DOHH2 (cell line): ENCODE measurements at regions not wholly inside any gene's neighbourhood (a gene's known extent, or its start where the extent isn't known, plus 50 kb on each side); places are given as distances from the start of the nearest gene placed in this dataset.

ENCODE experiments used
- H3F3A ChIP-seq: fragments of 200-600 bp; sonication (generic), shearing (Covaris generic); 2 replicates; pipeline ENCODE4 v1.6.0; 2016; ENCODE audit warnings: antibody characterized with exemption, mild to moderate bottlenecking; ENCODE audit not compliant: control insufficient read depth, insufficient read depth
- H3K27ac ChIP-seq: fragments of 200-600 bp; sonication (generic); 2 replicates; pipeline ENCODE4 v1.5.1; 2014; ENCODE audit warnings: low read depth, mild to moderate bottlenecking, low read length, moderate library complexity
- H3K27me3 ChIP-seq: fragments of 200-600 bp; sonication (generic); 2 replicates; pipeline ENCODE4 v1.6.1; 2014; ENCODE audit warnings: mild to moderate bottlenecking, low read length, mixed read lengths; ENCODE audit not compliant: control insufficient read depth
- H3K36me3 ChIP-seq: fragments of 200-600 bp; sonication (generic); 2 replicates; pipeline ENCODE4 v1.6.1; 2014; ENCODE audit warnings: mild to moderate bottlenecking, low read length, moderate library complexity, mixed read lengths; ENCODE audit not compliant: control insufficient read depth
- H3K4me1 ChIP-seq: fragments of 200-600 bp; sonication (generic); 2 replicates; pipeline ENCODE4 v1.6.1; 2014; ENCODE audit warnings: mild to moderate bottlenecking, low read length, mixed read lengths; ENCODE audit not compliant: control insufficient read depth
- H3K4me2 ChIP-seq: fragments of 200-600 bp; sonication (generic); 2 replicates; pipeline ENCODE4 v1.6.0; 2014; ENCODE audit warnings: mild to moderate bottlenecking, low read length, moderate library complexity
- H3K4me3 ChIP-seq: fragments of 200-600 bp; sonication (generic); 2 replicates; pipeline ENCODE4 v1.5.1; 2014; ENCODE audit warnings: mild to moderate bottlenecking, low read length, mixed read lengths
- H3K79me2 ChIP-seq: fragments of 200-600 bp; sonication (generic); 2 replicates; pipeline ENCODE4 v1.6.1; 2014; ENCODE audit warnings: mild to moderate bottlenecking, low read length, mixed read lengths; ENCODE audit not compliant: control insufficient read depth
- H3K9me2 ChIP-seq: fragments of 200-600 bp; sonication (generic); replicated peaks from 2 replicates; pipeline ENCODE4 v1.6.1; 2014; ENCODE audit warnings: mild to moderate bottlenecking, low read length, mixed read lengths; ENCODE audit not compliant: control insufficient read depth
- H3K9me3 ChIP-seq: fragments of 200-600 bp; sonication (generic); 2 replicates; pipeline ENCODE4 v1.6.1; 2014; ENCODE audit warnings: antibody characterized with exemption, low read length, mixed read lengths; ENCODE audit not compliant: control insufficient read depth, insufficient read depth
- H4K20me1 ChIP-seq: fragments of 200-600 bp; sonication (generic); 2 replicates; pipeline ENCODE4 v1.6.0; 2014; ENCODE audit warnings: low read depth, mild to moderate bottlenecking, antibody characterized with exemption, low read length, moderate library complexity; ENCODE audit not compliant: control insufficient read depth, insufficient read depth
- EZH2phosphoT487 ChIP-seq: fragments of 200-600 bp; sonication (generic); IDR thresholded peaks from 2 replicates; pipeline ENCODE4 v1.6.1; 2017; ENCODE audit warnings: borderline replicate concordance, mild to moderate bottlenecking, antibody characterized with exemption, low read length, moderate library complexity, mixed read lengths
- TF ChIP-seq, protein P1 (sequence below): fragments of 200-600 bp; sonication (generic); IDR thresholded peaks from one replicate; pipeline ENCODE4 v1.5.1; 2014; ENCODE audit warnings: antibody characterized with exemption, mild to moderate bottlenecking, low read depth, low read length; ENCODE audit not compliant: poor library complexity, severe bottlenecking

DNA sequence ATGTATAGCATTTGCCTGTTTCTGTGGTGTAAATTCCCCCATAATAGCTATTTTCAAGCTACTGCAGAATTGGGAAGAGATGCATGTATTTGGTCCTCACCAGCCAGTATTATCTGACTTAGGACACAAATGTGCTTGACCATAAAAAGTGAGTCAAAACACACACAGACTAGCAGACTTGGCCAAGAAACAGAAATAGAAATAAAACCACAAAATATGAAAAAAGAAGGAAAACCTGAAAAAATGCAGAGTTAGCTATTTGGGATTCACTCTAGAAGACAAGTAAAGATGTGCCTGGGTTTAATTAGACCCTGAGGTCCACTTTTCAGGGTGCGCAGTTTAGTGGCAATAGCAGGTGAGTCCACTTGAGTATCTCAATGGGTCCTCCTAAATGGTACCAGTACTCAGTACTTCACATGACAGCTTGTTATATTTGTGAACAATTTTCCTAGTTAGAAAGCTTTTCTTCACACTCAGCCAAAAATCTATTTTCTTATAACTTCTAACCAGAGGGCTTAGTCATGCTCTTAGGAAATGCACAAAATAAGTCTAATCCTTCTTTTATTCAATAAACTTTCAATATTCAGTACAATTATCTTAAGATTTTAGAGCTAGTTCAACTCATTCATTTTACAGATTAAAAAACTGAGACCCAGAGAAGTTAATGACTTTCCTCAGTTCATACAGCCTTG is 108.7 kb upstream of the JADE1 start:
- H3K79me2 ChIP-seq: no peaks in the 10 kb centered on the region
- H3F3A ChIP-seq: no peaks in the 10 kb centered on the region
- H4K20me1 ChIP-seq: no peaks in the 10 kb centered on the region
- H3K4me3 ChIP-seq: no peak overlapping the region
- no peak overlapping the region for H3K27ac ChIP-seq
- no peak overlapping the region for H3K4me2 ChIP-seq
- TF ChIP-seq, protein P1, sequence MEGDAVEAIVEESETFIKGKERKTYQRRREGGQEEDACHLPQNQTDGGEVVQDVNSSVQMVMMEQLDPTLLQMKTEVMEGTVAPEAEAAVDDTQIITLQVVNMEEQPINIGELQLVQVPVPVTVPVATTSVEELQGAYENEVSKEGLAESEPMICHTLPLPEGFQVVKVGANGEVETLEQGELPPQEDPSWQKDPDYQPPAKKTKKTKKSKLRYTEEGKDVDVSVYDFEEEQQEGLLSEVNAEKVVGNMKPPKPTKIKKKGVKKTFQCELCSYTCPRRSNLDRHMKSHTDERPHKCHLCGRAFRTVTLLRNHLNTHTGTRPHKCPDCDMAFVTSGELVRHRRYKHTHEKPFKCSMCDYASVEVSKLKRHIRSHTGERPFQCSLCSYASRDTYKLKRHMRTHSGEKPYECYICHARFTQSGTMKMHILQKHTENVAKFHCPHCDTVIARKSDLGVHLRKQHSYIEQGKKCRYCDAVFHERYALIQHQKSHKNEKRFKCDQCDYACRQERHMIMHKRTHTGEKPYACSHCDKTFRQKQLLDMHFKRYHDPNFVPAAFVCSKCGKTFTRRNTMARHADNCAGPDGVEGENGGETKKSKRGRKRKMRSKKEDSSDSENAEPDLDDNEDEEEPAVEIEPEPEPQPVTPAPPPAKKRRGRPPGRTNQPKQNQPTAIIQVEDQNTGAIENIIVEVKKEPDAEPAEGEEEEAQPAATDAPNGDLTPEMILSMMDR: no peak
- no peak for TF ChIP-seq EZH2phosphoT487
- no peaks in the 10 kb centered on the region for H3K36me3 ChIP-seq
- H3K27me3 ChIP-seq: no peaks in the 10 kb centered on the region
- no peaks in the 10 kb centered on the region for H3K4me1 ChIP-seq
- H3K9me2 ChIP-seq: no peaks in the 10 kb centered on the region
- no peaks in the 10 kb centered on the region for H3K9me3 ChIP-seq

DNA sequence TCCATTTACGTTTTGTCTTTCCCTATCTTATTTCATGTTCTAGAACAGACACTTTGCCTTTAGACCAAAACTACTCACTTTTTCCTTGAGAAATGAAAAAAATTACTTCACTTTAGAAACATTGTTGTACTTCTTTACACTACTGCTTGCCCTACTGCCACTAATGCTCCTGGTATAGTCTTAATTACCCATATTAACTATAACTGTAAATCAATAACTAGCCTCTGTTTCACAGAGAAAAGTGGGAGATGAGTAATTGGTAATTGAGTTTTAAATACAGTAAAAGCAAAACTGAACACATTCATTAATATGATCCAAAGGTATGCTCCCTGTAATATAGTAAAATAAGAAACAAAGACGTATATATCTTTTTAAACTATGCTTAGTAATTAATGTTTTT is 111.1 kb upstream of the JADE1 start:
- Histone ChIP-seq H3K79me2 (no peaks in the 10 kb centered on the region), H3K27me3 (no peaks in the 10 kb centered on the region), H3K27ac (no peak overlapping the region), H3K4me3 (no peak overlapping the region), H3K9me3 (no peaks in the 10 kb centered on the region), H3F3A (no peaks in the 10 kb centered on the region), H3K36me3 (no peaks in the 10 kb centered on the region), H3K9me2 (no peaks in the 10 kb centered on the region), H4K20me1 (no peaks in the 10 kb centered on the region), H3K4me2 (no peak overlapping the region), H3K4me1 (no peaks in the 10 kb centered on the region)
- TF ChIP-seq, protein P1: no peak
- no peak for TF ChIP-seq EZH2phosphoT487

DNA sequence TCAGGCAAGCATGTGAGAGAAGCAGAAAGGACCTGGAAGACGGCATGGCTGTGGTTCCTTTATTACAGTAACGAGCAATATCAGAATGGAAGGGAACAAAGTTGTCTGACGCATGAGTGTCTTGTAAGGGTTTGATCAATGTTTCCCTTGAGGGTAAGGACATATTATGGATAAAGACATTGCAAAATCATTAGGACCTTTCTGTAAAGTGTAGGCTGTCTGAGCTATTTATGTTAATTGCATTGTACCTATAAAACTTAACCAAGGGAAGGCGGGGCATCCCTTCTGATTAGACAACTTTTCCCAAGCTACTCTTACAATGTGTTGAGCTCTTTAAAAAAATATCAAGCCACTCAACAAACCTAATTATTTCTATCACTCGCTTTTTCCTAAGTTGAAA is 112.2 kb upstream of the JADE1 start:
- Histone ChIP-seq H3K79me2 (no peaks in the 10 kb centered on the region), H3K9me3 (no peaks in the 10 kb centered on the region), H3K4me3 (no peak overlapping the region), H3K4me2 (no peak overlapping the region), H3F3A (no peaks in the 10 kb centered on the region), H3K9me2 (no peaks in the 10 kb centered on the region), H4K20me1 (no peaks in the 10 kb centered on the region), H3K27ac (no peak overlapping the region), H3K4me1 (no peaks in the 10 kb centered on the region), H3K27me3 (no peaks in the 10 kb centered on the region), H3K36me3 (no peaks in the 10 kb centered on the region)
- no peak for TF ChIP-seq EZH2phosphoT487
- TF ChIP-seq, protein P1: no peak
